IMR-90 (cell line): ENCODE measurements at regions not wholly inside any gene's neighbourhood (a gene's known extent, or its start where the extent isn't known, plus 50 kb on each side); places are given as distances from the start of the nearest gene placed in this dataset.

ENCODE experiments used
- ATAC-seq: fragments of 200-7000 bp; cut with Tn5 transposase; 2 replicates; pipeline ENCODE4 v1.9.1; 2020; ENCODE audit warnings: low read depth, mild to moderate bottlenecking, moderate library complexity
- BruUV-seq: library from RNA; stranded (reverse); fragments of 400-500 nt; replicated peaks from 2 replicates; lab custom pipeline; 2021; lab: Mats Ljungman, UMichigan
- CTCF ChIA-PET: fragments of 300-600 bp; formaldehyde crosslinking; extraction: SDS; loops from one replicate; lab custom pipeline; 2021; ENCODE audit warnings: antibody characterized with exemption; lab: Yijun Ruan, JAX
- POLR2A ChIA-PET: fragments of 300-600 bp; sonication (Branson Sonifier 250); formaldehyde crosslinking; loops from one replicate; lab custom pipeline; 2022; ENCODE audit warnings: antibody characterized with exemption; ENCODE audit not compliant: unreplicated experiment; lab: Charles Lee
- DNase-seq: peaks from one replicate; pipeline ENCODE4 v3.0.0; 2013
- H2AFZ ChIP-seq: replicated peaks from 2 replicates; pipeline ENCODE3; 2013; ENCODE audit warnings: low read length, mild to moderate bottlenecking; ENCODE audit not compliant: poor library complexity
- H2AK5ac ChIP-seq: 2 replicates; pipeline ENCODE4 v1.6.1; 2013; ENCODE audit warnings: low read depth, low read length, inconsistent platforms
- H2AK9ac ChIP-seq: replicated peaks from 2 replicates; pipeline ENCODE3; 2013; ENCODE audit warnings: mild to moderate bottlenecking, low read depth, low read length, moderate library complexity; ENCODE audit not compliant: poor library complexity
- H2BK120ac ChIP-seq: 2 replicates; pipeline ENCODE4 v1.6.1; 2013; ENCODE audit warnings: low read depth, low read length, inconsistent platforms
- H2BK15ac ChIP-seq: 3 replicates; pipeline ENCODE4 v1.6.1; 2013; ENCODE audit warnings: low read depth, low read length, inconsistent platforms
- H2BK20ac ChIP-seq: 2 replicates; pipeline ENCODE4 v1.6.1; 2013; ENCODE audit warnings: low read depth, mild to moderate bottlenecking, inconsistent platforms, low read length, moderate library complexity
- H2BK5ac ChIP-seq: 2 replicates; pipeline ENCODE4 v1.6.1; 2013; ENCODE audit warnings: mild to moderate bottlenecking, low read depth, low read length, inconsistent platforms; ENCODE audit not compliant: poor library complexity, severe bottlenecking
- H3K14ac ChIP-seq: replicated peaks from 2 replicates; pipeline ENCODE4 v1.6.1; 2013; ENCODE audit warnings: low read depth, low read length, inconsistent platforms
- H3K18ac ChIP-seq: 2 replicates; pipeline ENCODE4 v1.6.1; 2013; ENCODE audit warnings: low read depth, low read length, control low read depth
- H3K23ac ChIP-seq: 2 replicates; pipeline ENCODE4 v1.6.1; 2013; ENCODE audit warnings: low read depth, low read length, inconsistent platforms
- H3K27ac ChIP-seq: 2 replicates; pipeline ENCODE4 v1.5.1; 2013; ENCODE audit warnings: mild to moderate bottlenecking, control low read depth, low read length; ENCODE audit not compliant: insufficient read depth
- H3K27me3 ChIP-seq: 2 replicates; pipeline ENCODE4 v1.6.1; 2013; ENCODE audit warnings: low read length; ENCODE audit not compliant: control insufficient read depth, insufficient read depth
- H3K36me3 ChIP-seq: 2 replicates; pipeline ENCODE4 v1.6.1; 2013; ENCODE audit warnings: low read length, mixed read lengths; ENCODE audit not compliant: control insufficient read depth, insufficient read depth
- H3K4ac ChIP-seq: 2 replicates; pipeline ENCODE4 v1.6.1; 2013; ENCODE audit warnings: low read depth, low read length, inconsistent platforms
- H3K4me1 ChIP-seq: 2 replicates; pipeline ENCODE4 v1.6.1; 2013; ENCODE audit warnings: low read length, mixed read lengths; ENCODE audit not compliant: control insufficient read depth, insufficient read depth
- H3K4me2 ChIP-seq: 2 replicates; pipeline ENCODE4 v1.6.1; 2013; ENCODE audit warnings: low read depth, mild to moderate bottlenecking, control low read depth, low read length, moderate library complexity
- H3K4me3 ChIP-seq: 2 replicates; pipeline ENCODE4 v1.5.1; 2013; ENCODE audit warnings: low read depth, mild to moderate bottlenecking, control low read depth, low read length, moderate library complexity; ENCODE audit not compliant: insufficient read depth
- H3K56ac ChIP-seq: 2 replicates; pipeline ENCODE4 v1.6.1; 2013; ENCODE audit warnings: low read length, inconsistent platforms; ENCODE audit not compliant: insufficient read depth; ENCODE audit errors: extremely low read depth
- H3K79me1 ChIP-seq, 2 experiments: 2 replicates each; pipeline ENCODE4 v1.6.1; 2013; ENCODE audit warnings: low read length in 2 of 2, inconsistent platforms in 1 of 2, low read depth in 1 of 2
- H3K9ac ChIP-seq: 2 replicates; pipeline ENCODE4 v1.6.1; 2013; ENCODE audit warnings: low read depth, low read length, control low read depth
- H3K9me1 ChIP-seq: 2 replicates; pipeline ENCODE4 v1.6.1; 2013; ENCODE audit warnings: low read length, inconsistent platforms; ENCODE audit not compliant: insufficient read depth
- H3K9me3 ChIP-seq: 2 replicates; pipeline ENCODE4 v1.6.1; 2013; ENCODE audit warnings: low read length; ENCODE audit not compliant: control insufficient read depth, insufficient read depth
- H4K20me1 ChIP-seq: 2 replicates; pipeline ENCODE4 v1.6.1; 2013; ENCODE audit warnings: low read length, inconsistent platforms; ENCODE audit not compliant: insufficient read depth
- H4K5ac ChIP-seq: 2 replicates; pipeline ENCODE4 v1.6.1; 2013; ENCODE audit warnings: mild to moderate bottlenecking, low read depth, low read length, control low read depth
- H4K8ac ChIP-seq, 2 experiments: 2 replicates each; pipeline ENCODE4 v1.6.1; 2013; ENCODE audit warnings: low read depth in 2 of 2, low read length in 2 of 2, control low read depth in 1 of 2, inconsistent platforms in 1 of 2
- H4K91ac ChIP-seq: 2 replicates; pipeline ENCODE4 v1.6.1; 2013; ENCODE audit warnings: low read depth, low read length, inconsistent platforms; ENCODE audit not compliant: insufficient read depth
- BHLHE40 ChIP-seq: fragments of 150-350 bp; IDR thresholded peaks from 2 replicates; pipeline ENCODE4 v1.6.1; 2016; ENCODE audit warnings: mild to moderate bottlenecking, low read depth, low read length
- CEBPB ChIP-seq: IDR thresholded peaks from 2 replicates; pipeline ENCODE4 v1.6.1; 2012; ENCODE audit warnings: low read depth, low read length, improper control_type of control experiment
- CHD1 ChIP-seq: IDR thresholded peaks from 2 replicates; pipeline ENCODE4 v1.6.1; 2012; ENCODE audit warnings: low read depth, low read length, improper control_type of control experiment
- CTCF ChIP-seq: conservative IDR thresholded peaks from 2 replicates; pipeline ENCODE4 v1.5.1; 2012; ENCODE audit warnings: mild to moderate bottlenecking, low read depth, low read length, improper control_type of control experiment
- ELK1 ChIP-seq: fragments of 150-350 bp; IDR thresholded peaks from 2 replicates; pipeline ENCODE4 v1.6.1; 2016; ENCODE audit warnings: low read depth, mild to moderate bottlenecking, low read length, moderate library complexity, borderline replicate concordance
- FOS ChIP-seq: fragments of 150-350 bp; IDR thresholded peaks from 2 replicates; pipeline ENCODE4 v1.6.1; 2016; ENCODE audit warnings: low read depth, low read length
- MAFK ChIP-seq: IDR thresholded peaks from 2 replicates; pipeline ENCODE4 v1.6.1; 2012; ENCODE audit warnings: low read depth, low read length, improper control_type of control experiment
- MAZ ChIP-seq: IDR thresholded peaks from 2 replicates; pipeline ENCODE4 v1.6.1; 2012; ENCODE audit warnings: low read depth, mild to moderate bottlenecking, low read length, improper control_type of control experiment, moderate library complexity, borderline replicate concordance
- MXI1 ChIP-seq: IDR thresholded peaks from 2 replicates; pipeline ENCODE4 v1.6.1; 2012; ENCODE audit warnings: low read depth, mild to moderate bottlenecking, low read length, moderate library complexity, borderline replicate concordance
- NFE2L2 ChIP-seq: fragments of 150-350 bp; IDR thresholded peaks from 2 replicates; pipeline ENCODE4 v1.6.1; 2016; ENCODE audit warnings: low read depth, mild to moderate bottlenecking, low read length
- POLR2A ChIP-seq: IDR thresholded peaks from 2 replicates; pipeline ENCODE4 v1.6.1; 2012; ENCODE audit warnings: mild to moderate bottlenecking, low read depth, low read length
- RAD21 ChIP-seq: IDR thresholded peaks from 2 replicates; pipeline ENCODE4 v1.6.1; 2012; ENCODE audit warnings: low read length, improper control_type of control experiment
- RCOR1 ChIP-seq: IDR thresholded peaks from 2 replicates; pipeline ENCODE4 v1.6.1; 2012; ENCODE audit warnings: mild to moderate bottlenecking, low read length, improper control_type of control experiment; ENCODE audit not compliant: insufficient replicate concordance
- RFX5 ChIP-seq: IDR thresholded peaks from 2 replicates; pipeline ENCODE4 v1.8.0; 2012; ENCODE audit warnings: low read depth, mild to moderate bottlenecking, low read length, moderate library complexity
- SMC3 ChIP-seq: fragments of 150-350 bp; IDR thresholded peaks from 2 replicates; pipeline ENCODE4 v1.6.1; 2016; ENCODE audit warnings: low read depth, mild to moderate bottlenecking, antibody characterized with exemption, low read length, moderate library complexity
- USF2 ChIP-seq: fragments of 150-350 bp; IDR thresholded peaks from 2 replicates; pipeline ENCODE4 v1.6.1; 2017; ENCODE audit warnings: mild to moderate bottlenecking, antibody characterized with exemption, low read length, low read depth
- WGBS, 2 experiments: methylation state at CpG; one replicate each; pipeline versions ENCODE4 v1.1.5 to v1.1.7; 2013; ENCODE audit warnings: missing lambda C conversion rate in 2 of 2; ENCODE audit not compliant: insufficient read length in 1 of 2; ENCODE audit errors: extremely low coverage in 2 of 2; 5-methylcytosine and 5-hydroxymethylcytosine counted together
- dilution Hi-C: fragments of 300-500 bp; cut with HindIII; formaldehyde crosslinking; loops from one replicate; pipeline ENCODE4 v1.14.3; 2018; ENCODE audit warnings: low sequenced_read_pairs; ENCODE audit not compliant: unreplicated experiment
- in situ Hi-C: fragments of 300-500 bp; cut with MboI; formaldehyde crosslinking; loops from 3 replicates; pipeline ENCODE4 v1.14.3; 2019; ENCODE audit warnings: low sequenced_read_pairs, inconsistent platforms, mixed read lengths
- intact Hi-C: fragments of 100-400 bp; cut with micrococcal nuclease; formaldehyde crosslinking; loops from 2 replicates; pipeline ENCODE4 v1.10.0; 2022

DNA sequence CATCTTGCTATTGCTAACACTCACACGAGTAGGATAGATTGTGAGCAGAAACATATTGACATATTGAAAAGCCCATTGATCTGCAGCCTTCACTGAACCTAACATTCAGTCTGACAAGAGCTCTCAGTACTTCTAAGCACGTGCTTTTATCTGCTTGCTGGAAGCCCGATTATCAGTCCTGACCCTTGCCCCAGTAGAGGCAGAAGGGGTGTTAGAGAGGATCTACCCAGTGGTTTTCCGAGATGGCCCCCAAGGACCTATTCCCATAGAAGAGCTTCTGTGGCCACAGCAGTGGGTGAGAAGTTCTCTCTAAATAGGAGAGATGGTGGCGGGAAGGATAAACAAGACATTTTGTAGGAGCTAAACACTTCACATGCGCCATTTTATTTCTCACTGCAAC, 290.9 kb upstream of the MAF start:
- Histone ChIP-seq H3K4me1 (no peaks in the 10 kb centered on the region), H3K27ac (no peak overlapping the region), H3K23ac (no peak overlapping the region), H3K36me3 (no peaks in the 10 kb centered on the region), H2BK20ac (no peak overlapping the region), H3K4me3 (no peak overlapping the region), H2BK5ac (no peak overlapping the region), H3K9me3 (peaks cover 12% of the 10 kb centered on the region), H2AFZ (no peak overlapping the region), H4K91ac (no peak overlapping the region), H3K4me2 (no peak overlapping the region), H3K56ac (no peak overlapping the region), H3K27me3 (no peaks in the 10 kb centered on the region), H2BK15ac (no peak overlapping the region), H4K8ac (no peak overlapping the region), H3K9me1 (no peaks in the 10 kb centered on the region), H3K9ac (no peak overlapping the region), H2AK5ac (no peak overlapping the region), H3K4ac (no peak overlapping the region), H3K18ac (no peak overlapping the region), H2AK9ac (no peak overlapping the region), H2BK120ac (no peak overlapping the region), H3K79me1 (no peaks in the 10 kb centered on the region), H4K5ac (no peak overlapping the region), H4K20me1 (no peaks in the 10 kb centered on the region), H3K14ac (no peak overlapping the region)
- DNase-seq (no peak), ATAC-seq (no peak)
- ChIA-PET CTCF (no interaction called here), POLR2A (no interaction called here)
- no peak for TF ChIP-seq RAD21
- no peak for TF ChIP-seq POLR2A
- TF ChIP-seq RCOR1, result no peak
- no peak for TF ChIP-seq FOS
- TF ChIP-seq MAZ, result no peak
- TF ChIP-seq CTCF, result no peak
- TF ChIP-seq USF2, result no peak
- TF ChIP-seq RFX5, result no peak
- no peak for TF ChIP-seq CEBPB
- TF ChIP-seq SMC3, result no peak
- no peak for TF ChIP-seq ELK1
- no peak for TF ChIP-seq BHLHE40
- no peak for TF ChIP-seq MAFK
- TF ChIP-seq MXI1, result no peak
- no peak for TF ChIP-seq CHD1
- no peak for TF ChIP-seq NFE2L2
- no TSS peak for BruUV-seq
- WGBS, 2 experiments, result no CpG with 5 or more reads among the region's 6 CpGs
- intact Hi-C loops, result no loop called here
- dilution Hi-C loops, result no loop called here
- in situ Hi-C loops, result no loop called here
